Breast epithelium (tissue), 4 donors: ENCODE measurements at regions not wholly inside any gene's neighbourhood (a gene's known extent, or its start where the extent isn't known, plus 50 kb on each side); places are given as distances from the start of the nearest gene placed in this dataset.

Source experiments
- DNase-seq, 2 donors: peaks; one replicate each; pipeline ENCODE4 v3.0.0-alpha.2; 2019; ENCODE audit warnings: low spot score in 2 of 2
- H3K27ac ChIP-seq, 2 donors: fragments of 200-600 bp; sonication (generic) in 1 of 2; one replicate each; pipeline ENCODE4 v1.5.1; 2016 to 2019; ENCODE audit warnings: mild to moderate bottlenecking in 1 of 2
- H3K27me3 ChIP-seq, 2 donors: fragments of 200-600 bp; sonication (generic) in 1 of 2; one replicate each; pipeline versions ENCODE4 v1.5.1 to v1.6.0; 2017 to 2019; ENCODE audit warnings: control low read depth in 1 of 2, mild to moderate bottlenecking in 1 of 2
- H3K36me3 ChIP-seq: fragments of 200-600 bp; one replicate; pipeline ENCODE4 v1.5.1; 2019
- H3K4me1 ChIP-seq, 2 donors: fragments of 200-600 bp; sonication (generic); one replicate each; pipeline ENCODE4 v1.5.1; 2016 to 2019; ENCODE audit warnings: control low read depth in 1 of 2
- H3K4me3 ChIP-seq, 3 donors: fragments of 200-600 bp; sonication (generic); 1 replicate in 2 of 3; 2 replicates in 1 of 3; pipeline ENCODE4 v1.5.1; 2016 to 2019; ENCODE audit warnings: mild to moderate bottlenecking in 3 of 3, moderate library complexity in 2 of 3
- H3K9me3 ChIP-seq, 2 donors: fragments of 200-600 bp; sonication (generic) in 1 of 2; one replicate each; pipeline ENCODE4 v1.5.1; 2016 to 2019; ENCODE audit warnings: control low read depth in 1 of 2
- CTCF ChIP-seq, 3 donors: fragments of 450-650 bp; IDR thresholded peaks; one replicate each; pipeline ENCODE4 v1.5.1; 2016 to 2017; ENCODE audit warnings: antibody characterized with exemption in 3 of 3, mild to moderate bottlenecking in 3 of 3, moderate library complexity in 3 of 3
- POLR2A ChIP-seq: fragments of 450-650 bp; IDR thresholded peaks from one replicate; pipeline ENCODE4 v1.6.1; 2016; ENCODE audit warnings: antibody characterized with exemption, mild to moderate bottlenecking, moderate library complexity
- POLR2AphosphoS5 ChIP-seq, 3 donors: sonication (generic); formaldehyde crosslinking; IDR thresholded peaks; one replicate each; pipeline ENCODE4 v1.6.1; 2017; ENCODE audit warnings: antibody characterized with exemption in 3 of 3
- intact Hi-C: fragments of 100-400 bp; cut with DNase I; formaldehyde crosslinking; loops from one replicate; pipeline ENCODE4 v1.15.1; 2023; ENCODE audit warnings: low total_unique reads

- intact Hi-C loops = no loop called here
- DNase-seq = no peak
Observed at GRCh38 chr1:109821831-109822745, 58.4 kb upstream of the EPS8L3 start.

GRCh38 chr1:109821221-109821669 is 57.5 kb upstream of the EPS8L3 start:
- no peak for TF ChIP-seq CTCF (IDR thresholded peaks at IDR 0.05)
- peak in 1 of 3 donors; percentile 64 for TF ChIP-seq POLR2AphosphoS5 (IDR thresholded peaks at IDR 0.05)
- DNase-seq = peak; percentile 61 to 78
- Histone ChIP-seq H3K4me3 (no peak overlapping the region), H3K4me1 (peaks cover 0 to 6% of the 10 kb centered on the region in 2 donors), H3K36me3 (no peaks in the 10 kb centered on the region), H3K27me3 (no peaks in the 10 kb centered on the region), H3K9me3 (peaks cover 0 to under 1% of the 10 kb centered on the region in 2 donors), H3K27ac (peak overlapping the region; percentile 69 to 86)
- intact Hi-C loops = no loop called here

More at GRCh38 chr1:109821831-109822745, 58.4 kb upstream of the EPS8L3 start:
- no peaks in the 10 kb centered on the region for H3K27me3 ChIP-seq
- no peaks in the 10 kb centered on the region for H3K36me3 ChIP-seq
- no peaks in the 10 kb centered on the region for H3K9me3 ChIP-seq
- H3K27ac ChIP-seq = peak overlapping the region; percentile 69 to 86
- TF ChIP-seq POLR2AphosphoS5 (IDR thresholded peaks at IDR 0.05) = peak in 1 of 3 donors; percentile 11
- TF ChIP-seq POLR2A = no peak
- TF ChIP-seq CTCF (IDR thresholded peaks at IDR 0.05) = no peak
- H3K4me3 ChIP-seq = no peak overlapping the region
- peaks cover 0 to 6% of the 10 kb centered on the region in 2 donors for H3K4me1 ChIP-seq

GRCh38 chr1:109819906-109820305 is 56.2 kb upstream of the EPS8L3 start:
- H3K4me1 ChIP-seq = peaks cover 0 to 6% of the 10 kb centered on the region in 2 donors
- H3K9me3 ChIP-seq = peaks cover 5 to 7% of the 10 kb centered on the region in 2 donors
- no peaks in the 10 kb centered on the region for H3K27me3 ChIP-seq
- intact Hi-C loops = no loop called here
- no peak overlapping the region for H3K4me3 ChIP-seq
- TF ChIP-seq POLR2A (no peak), POLR2AphosphoS5 (IDR thresholded peaks at IDR 0.05) (no peak)
- H3K36me3 ChIP-seq = no peaks in the 10 kb centered on the region
- H3K27ac ChIP-seq = no peak overlapping the region
- DNase-seq = no peak

- TF ChIP-seq POLR2A (no peak), POLR2AphosphoS5 (IDR thresholded peaks at IDR 0.05) (no peak), CTCF (IDR thresholded peaks at IDR 0.05) (no peak)
- no peak for DNase-seq
- Histone ChIP-seq H3K4me1 (peaks cover 0 to 6% of the 10 kb centered on the region in 2 donors), H3K9me3 (peaks cover 5 to 7% of the 10 kb centered on the region in 2 donors), H3K27ac (peak overlapping the region in 1 of 2 donors; percentile 0), H3K27me3 (no peaks in the 10 kb centered on the region), H3K4me3 (no peak overlapping the region), H3K36me3 (no peaks in the 10 kb centered on the region)
- intact Hi-C loops = no loop called here
Observed at GRCh38 chr1:109818988-109819764, 55.5 kb upstream of the EPS8L3 start.

GRCh38 chr1:109818271-109818987 is 54.7 kb upstream of the EPS8L3 start:
- Histone ChIP-seq H3K27me3 (no peaks in the 10 kb centered on the region), H3K36me3 (no peaks in the 10 kb centered on the region), H3K27ac (peak overlapping the region; percentile 0 to 38), H3K4me1 (peaks cover 0 to 6% of the 10 kb centered on the region in 2 donors), H3K4me3 (no peak overlapping the region), H3K9me3 (peaks cover 5 to 7% of the 10 kb centered on the region in 2 donors)
- TF ChIP-seq POLR2A (no peak), CTCF (IDR thresholded peaks at IDR 0.05) (peak in 1 of 3 donors; percentile 16)
- intact Hi-C loops = no loop called here
- DNase-seq = no peak
